ENCODE measurements at regions not wholly inside any gene's neighbourhood (a gene's known extent, or its start where the extent isn't known, plus 50 kb on each side); places are given as distances from the start of the nearest gene placed in this dataset.
"Not testable (repeated sequence)": the region's sequence is repeated elsewhere in the genome, so short reads cannot be mapped to it uniquely, and the experiment has no call there.

DNA sequence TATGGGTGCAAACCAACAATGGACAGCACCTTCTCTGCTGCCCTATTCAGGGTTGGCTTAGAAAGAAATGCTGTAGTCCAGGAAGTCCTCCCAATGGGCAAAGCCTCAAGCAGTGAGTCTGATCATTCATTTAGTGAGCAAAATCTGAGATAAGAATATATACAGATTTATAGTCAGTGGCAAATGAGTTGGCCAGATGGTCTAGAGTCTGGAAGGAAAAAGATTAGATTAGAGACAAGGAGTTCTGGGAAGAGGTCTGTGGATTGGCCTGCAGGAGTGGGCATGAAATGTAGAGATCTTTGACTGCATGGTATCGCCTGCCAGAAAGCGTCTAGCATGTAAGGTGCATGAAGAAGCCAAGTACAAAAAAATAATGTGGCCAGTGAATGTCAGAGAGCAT lies 201.9 kb upstream of the PTER start:
- H3K23ac ChIP-seq (ENCODE audit: low read length in 2 of 2) = no peak overlapping the region
- no peaks in the 10 kb centered on the region for H3K27me3 ChIP-seq (ENCODE audit: control insufficient read depth in 1 of 2, insufficient read depth in 1 of 2, low read length in 2 of 2)
- H3K4me1 ChIP-seq (ENCODE audit: control insufficient read depth, insufficient read depth, low read depth, low read length) = no peaks in the 10 kb centered on the region
- no peak overlapping the region for H3K4me2 ChIP-seq (ENCODE audit: low read length, poor library complexity, severe bottlenecking)
- no peak overlapping the region for H3K27ac ChIP-seq (ENCODE audit: low read length, poor library complexity, severe bottlenecking)
- H3K18ac ChIP-seq (ENCODE audit: low read depth in 1 of 2, low read length in 2 of 2) = no peak overlapping the region
- H3K4ac ChIP-seq (ENCODE audit: low read depth in 1 of 2, low read length in 2 of 2) = no peak overlapping the region
- no peak overlapping the region for H4K8ac ChIP-seq (ENCODE audit: low read length)
- no peak overlapping the region for H3K4me3 ChIP-seq (ENCODE audit: insufficient read depth in 1 of 2, low read depth in 1 of 2, low read length in 2 of 2)
- no peak overlapping the region for H2BK5ac ChIP-seq (ENCODE audit: low read depth, low read length, poor library complexity, severe bottlenecking)
- WGBS = 82% methylated on average over 2 of the region's 2 CpGs
- peaks cover 21% of the 10 kb centered on the region for H3K9me3 ChIP-seq (ENCODE audit: control insufficient read depth, low read length)
- no peak overlapping the region for H2BK12ac ChIP-seq (ENCODE audit: low read length in 2 of 2)
- H3K14ac ChIP-seq (ENCODE audit: low read length in 2 of 2) = no peak overlapping the region
- no peak overlapping the region for H4K91ac ChIP-seq (ENCODE audit: low read length)
- no peak overlapping the region for H2AK5ac ChIP-seq (ENCODE audit: low read length, severe bottlenecking)
- no peak overlapping the region for H2BK120ac ChIP-seq (ENCODE audit: low read depth, low read length)
- H2BK15ac ChIP-seq (ENCODE audit: low read depth, poor library complexity, severe bottlenecking) = no peak overlapping the region
- no peak overlapping the region for H3K9ac ChIP-seq (ENCODE audit: low read length)
- no peaks in the 10 kb centered on the region for H3K36me3 ChIP-seq (ENCODE audit: control insufficient read depth in 1 of 2, insufficient read depth in 2 of 2, low read depth in 1 of 2, low read length in 2 of 2)
- H3K79me1 ChIP-seq (replicated peaks; ENCODE audit: low read length, poor library complexity, severe bottlenecking) = no peaks in the 10 kb centered on the region
- no peak for DNase-seq
- H2AFZ ChIP-seq (ENCODE audit: low read depth, low read length) = no peak overlapping the region

DNA sequence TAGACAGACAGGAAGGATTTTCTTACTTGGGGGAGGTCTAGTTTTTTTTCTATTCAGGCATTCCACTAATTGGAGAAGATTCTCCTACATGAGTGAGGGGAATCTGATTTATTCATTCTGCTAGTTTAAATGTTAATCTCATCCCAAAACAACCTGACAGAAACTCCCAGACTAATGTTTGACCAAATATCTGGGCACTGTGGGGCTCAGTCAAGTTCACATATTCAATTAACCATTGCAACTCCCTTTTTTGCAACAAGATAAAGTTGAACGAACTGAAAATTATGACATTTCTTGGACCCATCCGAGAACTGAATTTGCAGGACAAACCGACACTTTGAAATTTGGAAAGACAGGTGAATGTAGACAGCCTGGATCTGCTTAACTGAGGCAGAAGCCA lies 194.4 kb upstream of the PTER start:
- Histone ChIP-seq H3K27ac (ENCODE audit: low read length, poor library complexity, severe bottlenecking) (no peak overlapping the region), H2BK120ac (ENCODE audit: low read depth, low read length) (no peak overlapping the region), H3K36me3 (ENCODE audit: control insufficient read depth in 1 of 2, insufficient read depth in 2 of 2, low read depth in 1 of 2, low read length in 2 of 2) (no peaks in the 10 kb centered on the region), H3K4me2 (ENCODE audit: low read length, poor library complexity, severe bottlenecking) (no peak overlapping the region), H3K4me1 (ENCODE audit: control insufficient read depth, insufficient read depth, low read depth, low read length) (no peaks in the 10 kb centered on the region), H2BK12ac (ENCODE audit: low read length in 2 of 2) (no peak overlapping the region), H4K8ac (ENCODE audit: low read length) (no peak overlapping the region), H3K9me3 (ENCODE audit: control insufficient read depth, low read length) (peaks cover 22% of the 10 kb centered on the region), H2AK5ac (ENCODE audit: low read length, severe bottlenecking) (no peak overlapping the region), H2AFZ (ENCODE audit: low read depth, low read length) (no peak overlapping the region), H3K4me3 (ENCODE audit: insufficient read depth in 1 of 2, low read depth in 1 of 2, low read length in 2 of 2) (no peak overlapping the region), H3K9ac (ENCODE audit: low read length) (no peak overlapping the region), H3K14ac (ENCODE audit: low read length in 2 of 2) (no peak overlapping the region), H3K27me3 (ENCODE audit: control insufficient read depth in 1 of 2, insufficient read depth in 1 of 2, low read length in 2 of 2) (no peaks in the 10 kb centered on the region), H3K4ac (ENCODE audit: low read depth in 1 of 2, low read length in 2 of 2) (no peak overlapping the region), H3K23ac (ENCODE audit: low read length in 2 of 2) (no peak overlapping the region), H3K79me1 (replicated peaks; ENCODE audit: low read length, poor library complexity, severe bottlenecking) (no peaks in the 10 kb centered on the region), H4K91ac (ENCODE audit: low read length) (no peak overlapping the region), H3K18ac (ENCODE audit: low read depth in 1 of 2, low read length in 2 of 2) (no peak overlapping the region), H2BK15ac (ENCODE audit: low read depth, poor library complexity, severe bottlenecking) (no peak overlapping the region), H2BK5ac (ENCODE audit: low read depth, low read length, poor library complexity, severe bottlenecking) (no peak overlapping the region)
- no peak for DNase-seq
- 89% methylated on average over 3 of the region's 3 CpGs for WGBS

DNA sequence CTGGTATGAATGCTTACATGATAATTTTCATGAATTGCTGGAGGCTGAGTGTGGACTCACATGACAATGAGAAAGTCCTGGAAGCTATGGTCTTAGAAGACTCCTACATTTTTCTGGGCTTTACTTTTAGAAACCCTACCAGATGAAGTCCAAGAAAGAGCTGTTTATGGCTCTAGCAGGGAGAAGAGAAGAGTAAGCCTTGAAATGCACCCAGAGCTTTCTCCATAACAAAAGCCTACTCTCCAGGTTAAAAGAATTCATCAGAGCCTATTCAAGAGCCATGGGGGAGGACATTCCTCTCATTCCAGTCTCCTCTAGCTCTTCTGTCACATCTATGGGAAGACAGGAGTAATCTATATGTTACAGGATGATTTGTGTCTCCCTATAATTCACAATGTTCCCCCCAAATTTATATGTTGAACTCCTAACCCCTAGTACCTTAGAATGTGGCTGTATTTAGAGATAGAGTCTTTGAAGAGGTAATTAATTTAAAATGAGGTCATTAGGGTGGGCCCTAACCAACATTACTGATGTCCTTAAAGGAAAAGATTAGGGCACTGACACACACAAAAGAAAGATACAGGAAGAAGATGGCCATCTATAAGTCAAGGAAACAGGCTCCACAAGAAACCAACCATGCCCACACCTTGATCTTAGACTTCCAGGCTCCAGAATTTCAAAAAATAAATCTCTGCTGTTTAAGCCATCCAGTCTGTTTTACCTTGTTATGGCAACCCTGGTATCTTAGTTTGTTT lies 193.8 kb upstream of the PTER start:
- no peaks in the 10 kb centered on the region for H3K79me1 ChIP-seq (replicated peaks; ENCODE audit: low read length, poor library complexity, severe bottlenecking)
- no peak overlapping the region for H2BK5ac ChIP-seq (ENCODE audit: low read depth, low read length, poor library complexity, severe bottlenecking)
- no peak overlapping the region for H3K4me3 ChIP-seq (ENCODE audit: insufficient read depth in 1 of 2, low read depth in 1 of 2, low read length in 2 of 2)
- no peaks in the 10 kb centered on the region for H3K36me3 ChIP-seq (ENCODE audit: control insufficient read depth in 1 of 2, insufficient read depth in 2 of 2, low read depth in 1 of 2, low read length in 2 of 2)
- H3K4me1 ChIP-seq (ENCODE audit: control insufficient read depth, insufficient read depth, low read depth, low read length) = no peaks in the 10 kb centered on the region
- no peak overlapping the region for H3K23ac ChIP-seq (ENCODE audit: low read length in 2 of 2)
- H3K9ac ChIP-seq (ENCODE audit: low read length) = no peak overlapping the region
- H3K27me3 ChIP-seq (ENCODE audit: control insufficient read depth in 1 of 2, insufficient read depth in 1 of 2, low read length in 2 of 2) = no peaks in the 10 kb centered on the region
- H3K14ac ChIP-seq (ENCODE audit: low read length in 2 of 2) = no peak overlapping the region
- H3K18ac ChIP-seq (ENCODE audit: low read depth in 1 of 2, low read length in 2 of 2) = no peak overlapping the region
- no peak overlapping the region for H2AK5ac ChIP-seq (ENCODE audit: low read length, severe bottlenecking)
- H4K91ac ChIP-seq (ENCODE audit: low read length) = no peak overlapping the region
- H2BK15ac ChIP-seq (ENCODE audit: low read depth, poor library complexity, severe bottlenecking) = no peak overlapping the region
- H3K4me2 ChIP-seq (ENCODE audit: low read length, poor library complexity, severe bottlenecking) = no peak overlapping the region
- no peak overlapping the region for H2BK120ac ChIP-seq (ENCODE audit: low read depth, low read length)
- peaks cover 22% of the 10 kb centered on the region for H3K9me3 ChIP-seq (ENCODE audit: control insufficient read depth, low read length)
- H2BK12ac ChIP-seq (ENCODE audit: low read length in 2 of 2) = no peak overlapping the region
- no peak for DNase-seq
- H2AFZ ChIP-seq (ENCODE audit: low read depth, low read length) = no peak overlapping the region
- H3K4ac ChIP-seq (ENCODE audit: low read depth in 1 of 2, low read length in 2 of 2) = no peak overlapping the region
- no peak overlapping the region for H4K8ac ChIP-seq (ENCODE audit: low read length)
- H3K27ac ChIP-seq (ENCODE audit: low read length, poor library complexity, severe bottlenecking) = no peak overlapping the region

DNA sequence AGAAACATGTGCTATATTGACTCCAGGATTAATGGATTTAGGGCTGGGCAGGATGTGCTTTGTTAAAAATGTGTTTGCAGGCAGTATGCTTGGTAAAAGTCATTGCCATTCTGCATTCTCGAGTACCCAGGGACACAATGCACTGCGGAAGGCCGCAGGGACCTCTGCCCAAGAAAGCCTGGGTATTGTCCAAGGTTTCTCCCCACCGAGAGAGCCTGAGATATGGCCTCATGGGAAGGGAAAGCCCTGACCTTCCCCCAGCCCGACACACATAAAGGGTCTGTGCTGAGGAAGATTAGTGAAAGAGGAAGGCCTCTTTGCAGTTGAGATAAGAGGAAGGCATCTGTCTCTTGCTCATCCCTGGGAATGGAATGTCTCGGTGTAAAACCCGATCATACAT lies 186.7 kb upstream of the PTER start:
- not testable (repeated sequence) for H3K36me3 ChIP-seq (ENCODE audit: control insufficient read depth in 1 of 2, insufficient read depth in 2 of 2, low read depth in 1 of 2, low read length in 2 of 2); H2BK15ac ChIP-seq (ENCODE audit: low read depth, poor library complexity, severe bottlenecking); H2BK12ac ChIP-seq (ENCODE audit: low read length in 2 of 2); H3K79me1 ChIP-seq (replicated peaks; ENCODE audit: low read length, poor library complexity, severe bottlenecking); H2BK120ac ChIP-seq (ENCODE audit: low read depth, low read length); H2AFZ ChIP-seq (ENCODE audit: low read depth, low read length); H3K4me1 ChIP-seq (ENCODE audit: control insufficient read depth, insufficient read depth, low read depth, low read length); H3K27me3 ChIP-seq (ENCODE audit: control insufficient read depth in 1 of 2, insufficient read depth in 1 of 2, low read length in 2 of 2); H4K91ac ChIP-seq (ENCODE audit: low read length); H3K27ac ChIP-seq (ENCODE audit: low read length, poor library complexity, severe bottlenecking); H3K14ac ChIP-seq (ENCODE audit: low read length in 2 of 2); H2AK5ac ChIP-seq (ENCODE audit: low read length, severe bottlenecking); DNase-seq; H3K23ac ChIP-seq (ENCODE audit: low read length in 2 of 2); H3K18ac ChIP-seq (ENCODE audit: low read depth in 1 of 2, low read length in 2 of 2); H2BK5ac ChIP-seq (ENCODE audit: low read depth, low read length, poor library complexity, severe bottlenecking); H3K9ac ChIP-seq (ENCODE audit: low read length); H4K8ac ChIP-seq (ENCODE audit: low read length); H3K4me2 ChIP-seq (ENCODE audit: low read length, poor library complexity, severe bottlenecking); H3K4ac ChIP-seq (ENCODE audit: low read depth in 1 of 2, low read length in 2 of 2); H3K4me3 ChIP-seq (ENCODE audit: insufficient read depth in 1 of 2, low read depth in 1 of 2, low read length in 2 of 2)
- WGBS = 56% methylated on average over 5 of the region's 7 CpGs
- peaks cover 25% of the 10 kb centered on the region for H3K9me3 ChIP-seq (ENCODE audit: control insufficient read depth, low read length)
